ENCODE measurements at regions not wholly inside any gene's neighbourhood (a gene's known extent, or its start where the extent isn't known, plus 50 kb on each side); places are given as distances from the start of the nearest gene placed in this dataset.

GRCh38 chr1:90486996-90487395, 230.1 kb downstream of the BARHL2 start:
- Histone ChIP-seq H3K27me3 (no peaks in the 10 kb centered on the region), H3K27ac (no peak overlapping the region), H3K9me3 (no peaks in the 10 kb centered on the region), H3K4me1 (no peaks in the 10 kb centered on the region), H3K4me3 (no peak overlapping the region), H3K36me3 (no peaks in the 10 kb centered on the region)
- DNase-seq = no peak
- TF ChIP-seq POLR2AphosphoS5 (IDR thresholded peaks at IDR 0.05) = no peak
- TF ChIP-seq CTCF (IDR thresholded peaks at IDR 0.05) = no peak
- no peak for TF ChIP-seq POLR2A (IDR thresholded peaks at IDR 0.05)
- 83 to 84% methylated on average over 3 of the region's 3 CpGs for WGBS, 2 donors
- intact Hi-C loops (cut with DNase I) = no loop called here

GRCh38 chr1:90486134-90486824, 230.8 kb downstream of the BARHL2 start:
- WGBS, 2 donors = 85 to 93% methylated on average over 1 of the region's 1 CpG
- H3K9me3 ChIP-seq = no peaks in the 10 kb centered on the region
- H3K27me3 ChIP-seq = no peaks in the 10 kb centered on the region
- H3K4me1 ChIP-seq = no peaks in the 10 kb centered on the region
- TF ChIP-seq POLR2A (IDR thresholded peaks at IDR 0.05) = no peak
- no peak for TF ChIP-seq CTCF (IDR thresholded peaks at IDR 0.05)
- TF ChIP-seq POLR2AphosphoS5 (IDR thresholded peaks at IDR 0.05) = no peak
- no peak for TF ChIP-seq EP300 (IDR thresholded peaks at IDR 0.05)
- intact Hi-C loops (cut with DNase I) = no loop called here
- no peaks in the 10 kb centered on the region for H3K36me3 ChIP-seq
- DNase-seq = no peak
- no peak overlapping the region for H3K4me3 ChIP-seq
- H3K27ac ChIP-seq = no peak overlapping the region

GRCh38 chr1:90480271-90480835, 236.7 kb downstream of the BARHL2 start:
- Histone ChIP-seq H3K9me3 (no peaks in the 10 kb centered on the region), H3K27me3 (no peaks in the 10 kb centered on the region), H3K4me3 (no peak overlapping the region), H3K27ac (no peak overlapping the region), H3K4me1 (no peaks in the 10 kb centered on the region), H3K36me3 (no peaks in the 10 kb centered on the region)
- TF ChIP-seq POLR2AphosphoS5 (IDR thresholded peaks at IDR 0.05) (no peak), POLR2A (IDR thresholded peaks at IDR 0.05) (no peak), CTCF (IDR thresholded peaks at IDR 0.05) (no peak), EP300 (IDR thresholded peaks at IDR 0.05) (no peak)
- DNase-seq = no peak
- WGBS, 2 donors = 80 to 86% methylated on average over 1 of the region's 1 CpG
- intact Hi-C loops (cut with DNase I) = no loop called here

- H3K4me1 ChIP-seq = no peaks in the 10 kb centered on the region
- H3K9me3 ChIP-seq = no peaks in the 10 kb centered on the region
- no peak overlapping the region for H3K27ac ChIP-seq
- no peak overlapping the region for H3K4me3 ChIP-seq
- H3K27me3 ChIP-seq = no peaks in the 10 kb centered on the region
- WGBS, 2 donors = 90 to 91% methylated on average over 3 of the region's 3 CpGs
- no peak for TF ChIP-seq POLR2A (IDR thresholded peaks at IDR 0.05)
- H3K36me3 ChIP-seq = no peaks in the 10 kb centered on the region
- intact Hi-C loops (cut with DNase I) = no loop called here
- DNase-seq = no peak
Measured at GRCh38 chr1:90476994-90477393, 240.1 kb downstream of the BARHL2 start.

GRCh38 chr1:90476411-90476810, 240.7 kb downstream of the BARHL2 start:
- TF ChIP-seq EP300 (IDR thresholded peaks at IDR 0.05) = no peak
- TF ChIP-seq CTCF (IDR thresholded peaks at IDR 0.05) = no peak
- TF ChIP-seq POLR2A (IDR thresholded peaks at IDR 0.05) = no peak
- TF ChIP-seq POLR2AphosphoS5 (IDR thresholded peaks at IDR 0.05) = no peak
- Histone ChIP-seq H3K4me1 (no peaks in the 10 kb centered on the region), H3K9me3 (no peaks in the 10 kb centered on the region), H3K4me3 (no peak overlapping the region), H3K27ac (no peak overlapping the region), H3K36me3 (no peaks in the 10 kb centered on the region), H3K27me3 (no peaks in the 10 kb centered on the region)
- WGBS, 2 donors = 77 to 81% methylated on average over 1 of the region's 1 CpG
- intact Hi-C loops (cut with DNase I) = no loop called here
- DNase-seq = no peak

Data from sigmoid colon (tissue), 6 donors.